IPS-NIHi7 (cell line): ENCODE measurements at regions not wholly inside any gene's neighbourhood (a gene's known extent, or its start where the extent isn't known, plus 50 kb on each side); places are given as distances from the start of the nearest gene placed in this dataset.

ENCODE experiments used
- DNase-seq: peaks from one replicate; pipeline ENCODE4 v3.0.0; 2012; ENCODE audit warnings: mixed read lengths; ENCODE audit errors: extremely low spot score

DNA sequence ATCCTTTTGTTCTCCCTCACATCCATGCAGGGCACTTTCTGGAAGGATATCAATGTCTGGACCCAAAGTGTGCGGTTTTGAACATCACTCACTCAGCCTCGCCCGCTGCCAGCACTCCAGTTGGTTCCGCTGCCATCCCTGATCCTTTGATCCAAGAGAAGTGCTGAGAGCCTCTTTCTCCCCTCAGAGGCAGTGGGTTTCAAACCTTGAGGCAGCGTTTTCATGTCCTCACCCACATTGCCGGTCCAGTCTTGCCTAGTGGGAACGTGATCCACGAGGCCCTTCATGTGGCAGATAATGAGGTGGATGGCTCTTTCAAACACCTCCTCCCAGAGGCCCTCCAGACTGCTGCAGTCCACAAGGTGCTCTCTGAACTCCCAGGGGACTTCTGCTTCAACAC lies 122.2 kb downstream of the ACTL8 start:
- no peak for DNase-seq

GRCh38 chr1:17877896-17878295 lies 122.8 kb downstream of the ACTL8 start:
- no peak for DNase-seq

DNA sequence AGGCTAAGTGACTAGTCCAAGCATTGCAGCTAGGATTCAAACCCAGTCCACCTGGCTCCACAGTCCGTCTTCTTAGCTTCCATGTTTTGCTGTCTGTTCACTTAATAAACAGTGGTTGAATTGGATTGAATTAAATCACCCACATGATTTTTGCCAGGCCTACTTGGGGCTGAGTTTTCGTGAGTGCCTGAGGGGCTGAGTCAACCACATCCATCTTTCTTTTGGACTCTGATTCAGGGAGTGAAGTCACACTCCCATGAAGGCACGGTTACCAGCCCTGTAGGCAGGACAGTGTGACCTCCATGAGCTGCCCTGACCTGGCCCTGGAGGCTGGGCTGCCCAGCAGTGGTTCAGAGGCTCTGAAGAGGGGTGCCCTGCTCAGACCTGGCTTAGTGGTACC lies 123.7 kb downstream of the ACTL8 start:
- DNase-seq, result no peak

DNA sequence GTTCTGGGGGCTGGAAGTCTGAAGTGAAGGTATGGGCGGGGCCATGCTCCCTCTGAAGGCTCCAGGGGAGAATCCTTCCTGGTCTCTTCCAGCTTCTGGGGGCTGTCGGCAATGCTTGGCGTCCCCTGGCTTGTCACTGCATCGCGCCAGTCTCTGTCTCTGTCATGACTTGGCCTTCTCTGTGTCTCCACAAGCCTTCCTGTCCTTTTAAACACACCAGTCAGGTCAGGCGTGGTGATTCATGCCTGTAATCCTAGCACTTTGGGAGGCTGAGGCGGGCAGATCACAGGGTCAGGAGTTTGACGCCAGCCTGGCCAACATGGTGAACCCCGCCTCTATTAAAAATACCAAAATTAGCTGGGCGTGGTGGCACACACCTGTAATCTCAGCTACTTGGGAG lies 125.3 kb downstream of the ACTL8 start:
- no peak for DNase-seq

GRCh38 chr1:17881761-17882160 lies 126.6 kb downstream of the ACTL8 start:
- DNase-seq, result no peak

GRCh38 chr1:17883136-17883535 lies 128.0 kb downstream of the ACTL8 start:
- no peak for DNase-seq

GRCh38 chr1:17883662-17884395 lies 128.7 kb downstream of the ACTL8 start:
- DNase-seq, result no peak

DNA sequence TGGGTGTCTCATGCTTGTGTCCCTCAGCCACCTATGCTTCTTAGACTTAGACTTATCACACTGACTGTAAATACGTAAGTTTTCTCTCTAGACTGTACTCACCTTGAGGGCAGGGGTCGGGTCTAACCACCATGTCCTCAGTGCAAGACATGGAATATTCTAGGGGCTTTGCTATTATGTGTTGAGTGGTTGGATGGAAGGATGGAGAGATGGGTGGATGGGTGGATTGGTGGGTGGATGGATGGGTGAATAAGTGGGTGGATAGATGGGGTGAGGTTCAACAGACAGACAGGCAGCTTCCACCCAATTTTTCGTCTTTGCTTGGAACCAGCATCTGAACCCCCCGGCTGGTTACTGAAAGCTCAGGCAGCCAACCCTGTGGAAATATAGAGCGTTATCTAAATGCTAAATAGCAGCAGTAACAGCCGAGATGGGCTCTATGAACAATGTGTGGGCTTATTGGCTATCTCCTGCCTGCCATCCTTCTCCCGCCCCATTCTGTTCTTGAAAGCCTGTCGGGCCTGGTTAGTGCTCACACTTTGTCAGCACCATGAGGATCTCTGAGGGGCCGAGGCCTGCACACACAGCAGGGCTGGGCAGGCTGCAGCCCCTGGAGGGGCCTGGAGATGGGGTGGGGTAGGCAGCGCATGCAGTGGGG lies 130.7 kb downstream of the ACTL8 start:
- no peak for DNase-seq

DNA sequence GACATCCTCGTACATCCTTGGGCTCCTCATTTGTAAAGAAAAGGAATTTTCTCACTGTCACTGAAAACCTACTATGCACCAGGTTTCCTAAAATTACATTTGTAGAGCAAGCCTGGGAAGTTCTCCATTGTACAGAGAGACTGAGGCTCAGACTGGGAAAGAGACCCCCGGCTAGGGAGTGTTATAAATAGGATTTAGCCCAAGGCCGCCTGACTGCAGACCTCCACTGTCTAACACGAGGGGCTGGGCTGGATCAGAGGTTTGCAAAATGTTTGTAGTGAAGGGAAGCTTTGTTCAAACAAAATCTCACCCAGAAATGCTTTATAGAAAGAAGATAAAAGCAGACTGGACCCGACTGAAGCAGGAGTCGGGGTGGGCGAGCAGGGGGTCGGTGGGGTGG lies 131.3 kb downstream of the ACTL8 start:
- no peak for DNase-seq

DNA sequence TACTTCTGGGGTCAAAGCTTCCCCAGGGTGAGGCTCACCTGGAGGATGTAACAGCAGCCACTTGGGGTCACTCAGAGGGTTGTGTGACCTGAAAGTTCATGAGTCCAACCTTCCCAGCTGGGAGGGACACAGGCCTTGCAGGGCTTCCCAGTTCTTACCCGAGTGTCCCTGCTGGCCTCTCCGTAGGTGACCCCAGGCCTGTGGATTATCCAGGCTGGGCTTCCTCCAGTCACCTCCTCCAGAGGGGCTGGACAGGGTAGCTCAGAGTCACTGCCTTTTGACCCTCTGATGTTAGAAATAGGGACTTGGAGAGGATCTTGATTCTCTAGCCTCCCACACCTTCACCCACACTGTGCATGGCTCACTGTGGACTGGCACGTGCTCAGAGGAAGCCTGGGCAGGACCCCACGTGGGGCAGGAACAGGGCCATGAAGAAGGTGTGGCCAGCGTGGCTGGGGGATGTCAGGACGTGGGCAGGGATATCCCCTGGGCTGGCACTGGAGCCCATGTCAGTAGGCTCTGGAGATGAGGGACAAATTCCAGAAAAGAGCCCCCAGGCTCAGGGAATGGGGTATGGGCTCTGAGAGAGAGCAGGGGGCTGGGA lies 131.8 kb downstream of the ACTL8 start:
- no peak for DNase-seq

DNA sequence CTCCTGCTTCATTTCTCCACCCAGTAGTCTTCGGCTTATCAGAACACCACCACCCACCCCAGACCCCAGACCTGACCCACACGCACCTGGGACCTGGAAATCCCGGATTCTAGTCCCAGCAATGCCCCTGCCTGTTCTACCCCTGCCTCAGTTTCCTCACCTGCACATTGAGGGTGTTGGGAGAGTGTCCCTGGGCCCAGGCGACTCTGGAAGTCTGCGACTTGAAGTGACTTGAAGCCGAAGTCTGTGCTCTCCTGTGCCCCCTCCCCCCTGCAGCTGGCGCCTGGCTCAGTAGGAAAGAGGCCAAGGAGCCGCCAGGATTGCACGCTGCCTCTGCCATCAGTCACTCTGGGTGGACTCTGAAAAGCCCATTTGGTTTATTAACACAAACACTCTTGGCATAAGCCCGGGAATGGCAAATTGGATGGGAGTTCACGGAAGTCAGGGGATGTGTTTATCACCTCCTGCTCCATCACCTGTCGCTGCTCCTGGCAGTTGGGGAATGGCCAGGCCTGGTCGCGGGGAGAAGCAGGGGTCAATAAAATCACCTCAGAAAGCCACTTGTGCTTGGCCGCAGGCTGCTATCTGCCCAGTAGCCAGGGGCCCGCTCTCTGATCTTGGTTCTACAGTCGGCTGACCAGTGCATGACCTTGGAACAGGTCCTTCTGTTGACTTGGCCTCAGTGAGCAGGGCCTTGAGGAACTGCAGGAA lies 132.7 kb downstream of the ACTL8 start:
- DNase-seq, result no peak

DNA sequence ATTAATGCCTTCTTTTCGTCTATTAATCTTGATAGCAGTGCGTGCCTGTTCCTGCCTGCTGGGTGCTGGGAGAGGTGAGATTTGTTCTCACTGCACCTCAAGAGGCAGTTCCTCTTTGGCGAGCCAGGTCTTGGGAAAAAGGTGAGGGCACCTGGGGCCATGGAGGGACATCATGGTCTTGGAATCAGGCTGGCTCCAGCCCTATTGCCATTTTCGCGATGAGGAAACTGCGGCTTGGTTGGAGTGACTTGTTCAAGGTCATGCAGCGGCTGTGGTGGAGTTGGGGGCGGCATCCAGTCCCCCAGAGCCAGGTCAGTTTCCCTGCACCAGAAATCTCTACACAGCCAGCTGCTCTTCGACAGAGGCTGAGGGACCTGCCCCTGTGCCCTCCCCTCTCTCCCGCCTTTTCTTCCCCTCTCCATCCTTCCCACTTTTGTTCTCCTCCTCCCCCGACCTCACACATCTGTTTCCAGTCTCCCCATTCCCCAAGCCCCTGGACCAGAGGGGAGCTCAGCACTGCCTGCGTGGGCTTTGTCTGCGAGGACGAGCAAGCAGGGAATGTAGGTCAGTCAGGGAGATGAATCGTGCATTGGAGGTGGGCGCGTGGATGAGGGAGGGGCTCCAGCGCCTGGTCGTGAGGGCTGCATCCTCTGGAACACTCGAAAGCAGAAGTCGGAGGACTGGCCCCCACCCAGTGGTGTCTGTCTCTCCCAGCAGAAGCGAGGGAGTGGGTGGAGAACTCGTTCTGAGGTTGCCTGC lies 135.1 kb downstream of the ACTL8 start:
- DNase-seq, result no peak

- DNase-seq, result no peak
These were observed 135.7 kb downstream of the ACTL8 start for GRCh38 chr1:17890815-17891191.

GRCh38 chr1:17891205-17892110 lies 136.3 kb downstream of the ACTL8 start:
- no peak for DNase-seq

- DNase-seq, result no peak
These were observed 137.1 kb downstream of the ACTL8 start for GRCh38 chr1:17892225-17892624.

- no peak for DNase-seq
These were observed 137.7 kb downstream of the ACTL8 start for GRCh38 chr1:17892851-17893250.

DNA sequence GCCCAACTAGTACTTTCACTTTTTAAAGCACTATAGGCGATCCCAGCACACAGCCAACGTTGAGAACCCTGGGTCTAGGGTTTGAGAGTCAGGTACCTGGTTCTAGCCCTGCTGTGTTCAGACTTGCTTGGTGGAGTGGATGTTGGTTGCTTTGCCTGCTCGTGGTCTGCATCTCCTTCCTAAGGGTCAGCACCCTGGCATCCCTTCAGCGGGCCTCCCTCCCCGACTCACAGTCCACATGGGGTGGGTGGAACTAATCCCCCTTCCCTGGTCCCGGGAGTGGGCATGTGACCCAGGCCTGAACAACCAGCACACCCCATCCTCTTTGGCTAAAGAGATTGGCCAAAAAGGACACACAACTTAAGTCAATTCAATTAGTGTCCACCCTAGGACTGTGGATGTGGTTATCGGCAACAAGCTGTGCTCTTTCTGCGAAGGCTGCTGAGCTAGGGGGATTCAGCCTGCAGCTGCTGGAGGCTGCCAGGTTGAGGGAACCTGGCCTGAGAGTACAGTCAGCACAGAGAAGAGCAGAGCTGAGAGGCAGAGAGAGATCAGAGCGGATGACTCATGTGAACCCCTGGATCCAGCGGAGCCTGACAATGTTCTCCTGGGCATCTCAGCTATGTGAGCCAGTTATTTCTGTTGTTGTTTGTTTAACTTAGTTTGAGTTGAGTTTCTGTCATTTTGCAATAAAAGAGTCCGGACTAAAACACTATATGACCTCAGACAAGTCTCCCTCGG lies 138.9 kb downstream of the ACTL8 start:
- DNase-seq, result no peak

DNA sequence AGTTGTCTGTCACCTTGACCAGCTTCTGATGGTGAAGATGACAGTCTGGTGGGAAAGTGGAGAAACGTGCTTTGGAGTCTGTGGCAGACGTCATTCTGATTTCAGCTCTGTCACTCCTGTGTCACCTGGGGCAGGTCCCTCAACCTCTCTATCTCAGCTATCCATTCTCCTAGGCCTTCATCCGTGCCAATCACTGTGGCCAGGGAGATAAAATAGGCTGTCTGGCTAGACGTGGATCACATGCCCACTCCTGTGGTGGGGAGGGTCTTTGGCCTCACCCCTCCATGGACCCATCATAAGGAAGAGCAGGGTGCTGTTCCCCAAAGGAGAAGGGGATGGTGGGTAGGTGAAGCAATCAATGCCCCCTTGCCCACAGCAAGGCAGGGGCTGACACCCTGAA lies 140.3 kb downstream of the ACTL8 start:
- DNase-seq, result no peak

GRCh38 chr1:17895986-17896385 lies 140.9 kb downstream of the ACTL8 start:
- no peak for DNase-seq

GRCh38 chr1:17903386-17903785 lies 148.3 kb downstream of the ACTL8 start:
- no peak for DNase-seq
